ENCODE measurements at regions not wholly inside any gene's neighbourhood (a gene's known extent, or its start where the extent isn't known, plus 50 kb on each side); places are given as distances from the start of the nearest gene placed in this dataset.

- DNase-seq (ENCODE audit: low read depth, low spot score): no peak
- TF ChIP-seq YY1 (IDR thresholded peaks at IDR 0.05; ENCODE audit: extremely low read depth, insufficient replicate concordance, low read depth, low read length) (no peak), CBX3 (IDR thresholded peaks at IDR 0.05; ENCODE audit: low read depth) (no peak), CTCF (IDR thresholded peaks at IDR 0.05 in 2 of 3, conservative IDR thresholded peaks at IDR 0.05 in 1 of 3; ENCODE audit: borderline replicate concordance in 1 of 3, insufficient read depth in 1 of 3, low read depth in 2 of 3, low read length in 2 of 3) (no peak), ZNF274 (IDR thresholded peaks at IDR 0.05; ENCODE audit: low read depth, low read length) (no peak), MAX (IDR thresholded peaks at IDR 0.05) (no peak), SIN3A (IDR thresholded peaks at IDR 0.05; ENCODE audit: low read depth) (no peak), CEBPB (IDR thresholded peaks at IDR 0.05; ENCODE audit: low read depth) (no peak), JUND (IDR thresholded peaks at IDR 0.05) (no peak)
- ChIA-PET CTCF (no interaction called here), POLR2A (no interaction called here), RAD21 (ENCODE audit: low non-redundant PET in 1 of 2, low total read pairs in 2 of 2, uncharacterized antibody in 2 of 2, unreplicated experiment in 2 of 2) (no interaction called here)
- Histone ChIP-seq H3K4me3 (replicated peaks in 1 of 2; ENCODE audit: low read depth in 1 of 2, low read length in 2 of 2) (no peak overlapping the region), H3K9me3 (ENCODE audit: control insufficient read depth in 1 of 2, insufficient read depth in 1 of 2, low read depth in 1 of 2, low read length in 2 of 2) (no peaks in the 10 kb centered on the region), H3K27ac (ENCODE audit: low read depth, low read length) (no peak overlapping the region), H3K9me2 (ENCODE audit: insufficient read depth) (no peaks in the 10 kb centered on the region), H2AFZ (ENCODE audit: low read depth, low read length, poor library complexity, severe bottlenecking) (no peak overlapping the region), H3K36me3 (ENCODE audit: control insufficient read depth in 1 of 2, insufficient read depth in 2 of 2, low read length in 2 of 2) (no peaks in the 10 kb centered on the region), H3K4me2 (ENCODE audit: low read length) (no peak overlapping the region), H3K79me2 (ENCODE audit: insufficient read depth, low read length) (no peaks in the 10 kb centered on the region), H3K9ac (ENCODE audit: low read length) (no peak overlapping the region), H3K27me3 (ENCODE audit: insufficient read depth, low read length) (peaks cover 10% of the 10 kb centered on the region), H3K4me1 (ENCODE audit: control insufficient read depth in 1 of 2, insufficient read depth in 2 of 2, low read length in 2 of 2) (no peaks in the 10 kb centered on the region), H4K20me1 (ENCODE audit: insufficient read depth) (no peaks in the 10 kb centered on the region)
- BruUV-seq (replicated peaks): no TSS peak
- no peak for ATAC-seq
- intact Hi-C loops (cut with micrococcal nuclease): no loop called here
These were observed 586.5 kb upstream of the TENM3 start for GRCh38 chr4:181656748-181657147.

DNA sequence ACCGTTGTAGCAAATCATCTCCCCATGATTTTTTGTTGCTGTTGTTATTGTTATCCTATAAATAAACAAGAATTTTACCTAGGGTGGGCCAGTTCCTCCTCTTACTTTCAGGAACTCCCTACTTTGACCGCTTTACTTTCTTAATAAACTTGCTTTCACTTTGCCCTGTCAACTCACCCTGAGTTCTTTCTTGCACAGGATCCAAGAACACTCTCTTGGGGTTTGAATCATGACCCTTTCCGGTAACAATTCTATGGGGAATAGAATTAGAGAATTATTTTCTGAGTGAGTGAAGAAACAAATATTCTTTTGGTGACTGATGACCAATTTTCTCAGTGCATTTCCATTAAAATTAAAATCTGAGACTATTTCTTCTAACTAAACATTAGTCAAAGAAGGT is 584.0 kb upstream of the TENM3 start:
- Histone ChIP-seq H3K27me3 (ENCODE audit: insufficient read depth, low read length) (peaks cover 10% of the 10 kb centered on the region), H3K9ac (ENCODE audit: low read length) (no peak overlapping the region), H2AFZ (ENCODE audit: low read depth, low read length, poor library complexity, severe bottlenecking) (no peak overlapping the region), H3K4me1 (ENCODE audit: control insufficient read depth in 1 of 2, insufficient read depth in 2 of 2, low read length in 2 of 2) (no peaks in the 10 kb centered on the region), H3K36me3 (ENCODE audit: control insufficient read depth in 1 of 2, insufficient read depth in 2 of 2, low read length in 2 of 2) (no peaks in the 10 kb centered on the region), H3K4me2 (ENCODE audit: low read length) (no peak overlapping the region), H3K79me2 (ENCODE audit: insufficient read depth, low read length) (no peaks in the 10 kb centered on the region), H3K27ac (ENCODE audit: low read depth, low read length) (no peak overlapping the region), H3K9me2 (ENCODE audit: insufficient read depth) (no peaks in the 10 kb centered on the region), H4K20me1 (ENCODE audit: insufficient read depth) (no peaks in the 10 kb centered on the region), H3K9me3 (ENCODE audit: control insufficient read depth in 1 of 2, insufficient read depth in 1 of 2, low read depth in 1 of 2, low read length in 2 of 2) (no peaks in the 10 kb centered on the region), H3K4me3 (replicated peaks in 1 of 2; ENCODE audit: low read depth in 1 of 2, low read length in 2 of 2) (no peak overlapping the region)
- intact Hi-C loops (cut with micrococcal nuclease): no loop called here
- ChIA-PET RAD21 (ENCODE audit: low non-redundant PET in 1 of 2, low total read pairs in 2 of 2, uncharacterized antibody in 2 of 2, unreplicated experiment in 2 of 2) (no interaction called here), POLR2A (no interaction called here), CTCF (no interaction called here)
- no TSS peak for BruUV-seq (replicated peaks)
- no peak for TF ChIP-seq ZFX (IDR thresholded peaks at IDR 0.05)
- no peak for TF ChIP-seq TCF7L2 (IDR thresholded peaks at IDR 0.05; ENCODE audit: borderline replicate concordance, extremely low read depth, insufficient read depth, insufficient read length)
- TF ChIP-seq, protein P1, sequence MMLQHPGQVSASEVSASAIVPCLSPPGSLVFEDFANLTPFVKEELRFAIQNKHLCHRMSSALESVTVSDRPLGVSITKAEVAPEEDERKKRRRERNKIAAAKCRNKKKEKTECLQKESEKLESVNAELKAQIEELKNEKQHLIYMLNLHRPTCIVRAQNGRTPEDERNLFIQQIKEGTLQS (IDR thresholded peaks at IDR 0.05): no peak
- no peak for TF ChIP-seq ELF1 (IDR thresholded peaks at IDR 0.05; ENCODE audit: borderline replicate concordance, low read depth)
- TF ChIP-seq POLR2AphosphoS5 (IDR thresholded peaks at IDR 0.05; ENCODE audit: low read depth, low read length): no peak
- TF ChIP-seq FOSL1 (IDR thresholded peaks at IDR 0.05; ENCODE audit: low read depth): no peak
- TF ChIP-seq SP1 (IDR thresholded peaks at IDR 0.05; ENCODE audit: low read depth): no peak
- DNase-seq (ENCODE audit: low read depth, low spot score) (no peak), ATAC-seq (no peak)

Data from HCT116 (cell line).